ENCODE measurements at regions not wholly inside any gene's neighbourhood (a gene's known extent, or its start where the extent isn't known, plus 50 kb on each side); places are given as distances from the start of the nearest gene placed in this dataset.

- no peak for DNase-seq
Observed at GRCh38 chr9:79287708-79288290, 284.0 kb upstream of the TLE4 start.

GRCh38 chr9:79289856-79290255, 281.9 kb upstream of the TLE4 start:
- DNase-seq, result no peak

GRCh38 chr9:79292731-79293280, 279.0 kb upstream of the TLE4 start:
- DNase-seq, result no peak

- DNase-seq, result no peak
Observed at GRCh38 chr9:79300068-79300467, 271.7 kb upstream of the TLE4 start.

GRCh38 chr9:79301085-79301484, 270.7 kb upstream of the TLE4 start:
- no peak for DNase-seq

- no peak for DNase-seq
Observed at GRCh38 chr9:79301551-79302391, 270.0 kb upstream of the TLE4 start.

- DNase-seq, result no peak
Observed at GRCh38 chr9:79302569-79302968, 269.2 kb upstream of the TLE4 start.

- DNase-seq, result no peak
Observed at GRCh38 chr9:79308012-79308411, 263.8 kb upstream of the TLE4 start.

- no peak for DNase-seq
Observed at GRCh38 chr9:79312686-79313421, 258.9 kb upstream of the TLE4 start.

GRCh38 chr9:79325501-79325900, 246.3 kb upstream of the TLE4 start:
- DNase-seq, result no peak

- no peak for DNase-seq
Observed at GRCh38 chr9:79329861-79330260, 241.9 kb upstream of the TLE4 start.

GRCh38 chr9:79334001-79334400, 237.8 kb upstream of the TLE4 start:
- no peak for DNase-seq

GRCh38 chr9:79334711-79335110, 237.1 kb upstream of the TLE4 start:
- DNase-seq, result no peak

GRCh38 chr9:79335987-79336386, 235.8 kb upstream of the TLE4 start:
- no peak for DNase-seq

- no peak for DNase-seq
Observed at GRCh38 chr9:79341561-79341960, 230.2 kb upstream of the TLE4 start.

GRCh38 chr9:79346350-79347020, 225.3 kb upstream of the TLE4 start:
- DNase-seq, result no peak

GRCh38 chr9:79352322-79352721, 219.4 kb upstream of the TLE4 start:
- no peak for DNase-seq

- no peak for DNase-seq
Observed at GRCh38 chr9:79353856-79354520, 217.8 kb upstream of the TLE4 start.

- no peak for DNase-seq
Observed at GRCh38 chr9:79357194-79357593, 214.6 kb upstream of the TLE4 start.

GRCh38 chr9:79357616-79358015, 214.1 kb upstream of the TLE4 start:
- DNase-seq, result no peak

- DNase-seq, result no peak
Observed at GRCh38 chr9:79360387-79361347, 211.1 kb upstream of the TLE4 start.

Data from activated effector memory CD4-positive, alpha-beta T cell treated with anti-CD3 and anti-CD28 coated beads, Interleukin-2, amount 50 U/mL, for 16 hours (primary cell).